Fibroblast of mammary gland (primary cell): ENCODE measurements at regions not wholly inside any gene's neighbourhood (a gene's known extent, or its start where the extent isn't known, plus 50 kb on each side); places are given as distances from the start of the nearest gene placed in this dataset.

Source experiments
- DNase-seq: peaks from one replicate; pipeline ENCODE4 v3.0.0-alpha.2; 2010; ENCODE audit warnings: low read depth
- H3K4me3 ChIP-seq: 2 replicates; pipeline ENCODE4 v1.5.1; 2011; ENCODE audit warnings: low read depth, mild to moderate bottlenecking, low read length, moderate library complexity; ENCODE audit not compliant: control insufficient read depth
- TF ChIP-seq, protein P1 (sequence below): conservative IDR thresholded peaks from 2 replicates; pipeline ENCODE4 v1.5.1; 2011; ENCODE audit warnings: low read depth, low read length, inconsistent platforms; ENCODE audit not compliant: control insufficient read depth, insufficient read depth

DNA sequence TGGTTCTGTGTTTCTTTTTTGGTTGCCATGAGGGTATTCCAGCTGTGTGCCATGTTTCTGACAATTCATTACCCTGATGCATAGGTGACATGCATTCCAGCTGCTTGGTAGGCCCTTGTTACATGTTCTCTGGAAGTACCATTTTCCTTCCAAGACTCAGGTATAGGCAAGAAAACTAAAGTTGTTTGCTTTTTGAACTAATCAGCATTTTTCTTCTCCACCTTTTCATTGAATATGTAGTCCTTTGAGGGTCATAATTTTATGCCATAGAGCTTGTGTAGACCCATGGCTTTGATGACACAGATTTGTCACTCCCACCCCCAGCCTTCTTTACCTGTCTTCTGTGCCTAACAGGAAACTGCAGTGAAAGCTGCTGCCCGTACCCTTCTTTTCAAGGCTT is 339.2 kb downstream of the MED10 start:
- H3K4me3 ChIP-seq = no peak overlapping the region
- no peak for DNase-seq
- TF ChIP-seq, protein P1, sequence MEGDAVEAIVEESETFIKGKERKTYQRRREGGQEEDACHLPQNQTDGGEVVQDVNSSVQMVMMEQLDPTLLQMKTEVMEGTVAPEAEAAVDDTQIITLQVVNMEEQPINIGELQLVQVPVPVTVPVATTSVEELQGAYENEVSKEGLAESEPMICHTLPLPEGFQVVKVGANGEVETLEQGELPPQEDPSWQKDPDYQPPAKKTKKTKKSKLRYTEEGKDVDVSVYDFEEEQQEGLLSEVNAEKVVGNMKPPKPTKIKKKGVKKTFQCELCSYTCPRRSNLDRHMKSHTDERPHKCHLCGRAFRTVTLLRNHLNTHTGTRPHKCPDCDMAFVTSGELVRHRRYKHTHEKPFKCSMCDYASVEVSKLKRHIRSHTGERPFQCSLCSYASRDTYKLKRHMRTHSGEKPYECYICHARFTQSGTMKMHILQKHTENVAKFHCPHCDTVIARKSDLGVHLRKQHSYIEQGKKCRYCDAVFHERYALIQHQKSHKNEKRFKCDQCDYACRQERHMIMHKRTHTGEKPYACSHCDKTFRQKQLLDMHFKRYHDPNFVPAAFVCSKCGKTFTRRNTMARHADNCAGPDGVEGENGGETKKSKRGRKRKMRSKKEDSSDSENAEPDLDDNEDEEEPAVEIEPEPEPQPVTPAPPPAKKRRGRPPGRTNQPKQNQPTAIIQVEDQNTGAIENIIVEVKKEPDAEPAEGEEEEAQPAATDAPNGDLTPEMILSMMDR = no peak

DNA sequence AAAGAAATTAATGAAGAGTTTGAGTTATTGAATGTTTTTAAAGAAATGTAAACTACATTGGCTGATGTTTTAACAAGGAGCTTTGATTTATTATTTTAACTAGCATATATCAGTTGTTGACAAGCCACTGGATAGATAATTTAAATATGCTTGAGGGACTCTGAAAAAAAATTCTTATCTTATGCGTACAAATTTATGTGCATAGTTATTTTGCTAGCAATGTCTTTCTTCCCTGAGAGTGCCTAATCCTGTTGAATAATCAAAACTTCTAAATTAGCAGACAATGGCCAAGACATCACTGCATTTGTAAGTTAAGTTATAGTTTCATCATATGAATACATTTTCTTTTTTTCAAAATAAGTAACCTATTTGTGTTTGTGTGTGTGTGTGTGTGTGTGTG is 342.3 kb downstream of the MED10 start:
- H3K4me3 ChIP-seq = no peak overlapping the region
- DNase-seq = no peak
- TF ChIP-seq, protein P1 = no peak

DNA sequence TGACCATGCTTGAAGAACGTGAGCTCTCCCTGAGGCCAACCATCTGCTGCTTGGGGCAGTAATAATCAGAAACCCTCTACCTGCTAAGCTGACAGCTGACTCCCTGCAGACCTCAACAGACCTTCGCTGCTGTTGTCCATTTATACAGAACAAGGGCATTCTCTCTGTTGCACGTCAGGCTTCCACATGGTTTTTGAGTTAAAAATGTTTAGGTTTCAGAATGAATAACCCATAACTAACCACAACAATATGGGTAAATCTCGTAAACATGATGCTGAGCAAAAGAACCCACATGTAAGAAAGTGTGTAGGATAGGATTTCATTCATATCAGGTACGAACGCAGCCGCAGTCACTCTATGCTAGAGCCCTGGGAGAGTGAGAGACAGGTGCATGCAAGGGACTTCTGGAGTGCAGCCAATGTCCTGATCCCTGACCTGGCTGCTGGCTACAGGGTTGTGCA is 348.5 kb downstream of the MED10 start:
- TF ChIP-seq, protein P1 = no peak
- H3K4me3 ChIP-seq = no peak overlapping the region
- DNase-seq = no peak

DNA sequence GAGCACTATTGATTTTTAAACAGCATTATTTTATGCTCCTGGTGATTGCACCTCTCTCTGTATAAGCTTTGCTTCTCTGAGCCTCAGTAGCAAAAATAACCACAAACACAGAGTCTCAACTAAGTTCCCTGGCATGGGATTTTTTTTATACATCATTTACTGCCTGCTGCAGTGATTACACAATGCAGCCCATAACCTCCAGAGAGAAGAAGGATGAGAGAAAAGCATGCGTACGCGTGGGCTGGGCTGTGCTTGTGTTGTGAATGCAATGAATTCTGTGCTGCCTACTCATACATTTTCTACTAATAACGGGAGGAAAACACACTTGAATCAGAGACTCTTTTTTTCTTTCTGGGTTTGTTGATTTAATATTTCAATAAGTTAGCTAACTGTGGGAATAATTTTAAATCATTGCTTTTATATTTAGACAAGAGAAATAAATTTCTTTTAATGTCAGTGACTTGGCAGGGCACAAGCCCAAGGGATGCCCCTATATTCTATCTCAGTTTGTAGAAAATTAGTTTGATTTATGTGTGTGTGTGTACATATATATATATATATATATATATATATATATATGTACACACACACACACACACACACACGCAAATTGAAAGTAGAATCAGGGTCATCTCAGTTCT is 351.5 kb downstream of the MED10 start:
- peak; percentile 85 for DNase-seq
- no peak overlapping the region for H3K4me3 ChIP-seq
- TF ChIP-seq, protein P1 = no peak

DNA sequence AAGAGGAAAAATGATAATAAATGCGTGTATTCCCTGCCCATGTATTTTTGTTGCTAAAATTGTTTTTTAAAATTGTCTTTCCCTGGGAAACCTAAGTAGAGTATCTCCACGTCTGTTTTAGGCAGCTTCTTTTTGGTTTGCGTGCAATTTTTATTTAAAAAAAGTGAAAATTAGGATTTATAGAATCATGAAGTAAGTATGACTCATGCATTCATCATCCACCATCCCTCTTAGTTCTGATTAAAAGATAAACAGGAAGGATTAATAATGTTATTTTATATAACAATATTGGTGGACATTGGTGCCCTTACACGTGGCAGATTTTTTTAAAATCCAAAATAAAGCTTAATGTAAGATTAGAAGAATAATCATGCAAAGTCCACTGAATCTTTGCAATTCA is 358.7 kb downstream of the MED10 start:
- no peak overlapping the region for H3K4me3 ChIP-seq
- no peak for DNase-seq
- TF ChIP-seq, protein P1 = no peak

DNA sequence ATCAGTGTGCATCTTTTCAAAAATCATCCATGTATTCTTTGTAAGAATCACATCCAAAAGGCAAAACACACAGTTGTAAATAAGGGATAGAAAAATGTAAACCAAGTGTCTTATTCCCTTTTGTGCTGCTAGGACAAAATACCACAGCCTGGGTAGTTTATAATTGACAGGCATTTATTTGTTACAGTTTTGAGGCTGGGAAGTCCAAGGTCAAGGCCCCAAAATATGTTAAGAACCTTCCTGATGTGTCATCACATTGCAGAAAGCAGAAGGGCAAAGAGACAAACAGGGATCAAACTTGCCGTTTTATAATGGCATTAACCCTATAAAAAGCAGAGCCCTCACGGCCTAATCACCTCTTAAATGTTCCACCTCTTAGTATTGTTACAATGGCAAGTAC is 364.8 kb downstream of the MED10 start:
- TF ChIP-seq, protein P1 = no peak
- H3K4me3 ChIP-seq = no peak overlapping the region
- peak; percentile 9 for DNase-seq

DNA sequence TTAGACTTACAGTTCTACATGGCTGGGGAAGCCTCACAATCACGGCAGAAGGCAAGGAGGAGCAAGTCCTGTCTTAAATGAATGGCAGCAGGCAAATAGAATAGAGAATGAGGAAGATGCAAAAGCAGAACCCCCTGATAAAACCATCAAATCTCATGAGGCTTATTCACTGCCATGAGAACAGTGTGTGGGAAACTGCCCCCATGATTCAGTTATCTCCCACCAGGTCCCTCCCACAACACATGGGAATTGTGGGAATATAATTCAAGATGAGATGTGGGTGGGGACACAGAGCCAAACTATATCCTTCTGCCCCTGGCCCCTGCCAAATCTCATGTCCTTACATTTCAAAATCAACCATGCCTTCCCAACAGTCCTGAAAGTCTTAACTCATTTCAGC is 367.1 kb downstream of the MED10 start:
- DNase-seq = peak; percentile 33
- no peak overlapping the region for H3K4me3 ChIP-seq
- TF ChIP-seq, protein P1 = no peak
